Fibroblast of mammary gland (primary cell): ENCODE measurements at regions not wholly inside any gene's neighbourhood (a gene's known extent, or its start where the extent isn't known, plus 50 kb on each side); places are given as distances from the start of the nearest gene placed in this dataset.
"Not testable (repeated sequence)": the region's sequence is repeated elsewhere in the genome, so short reads cannot be mapped to it uniquely, and the experiment has no call there.

ENCODE experiments used
- DNase-seq: peaks from one replicate; pipeline ENCODE4 v3.0.0-alpha.2; 2010; ENCODE audit warnings: low read depth
- H3K4me3 ChIP-seq: 2 replicates; pipeline ENCODE4 v1.5.1; 2011; ENCODE audit warnings: low read depth, mild to moderate bottlenecking, low read length, moderate library complexity; ENCODE audit not compliant: control insufficient read depth
- TF ChIP-seq, protein P1 (sequence below): conservative IDR thresholded peaks from 2 replicates; pipeline ENCODE4 v1.5.1; 2011; ENCODE audit warnings: low read depth, low read length, inconsistent platforms; ENCODE audit not compliant: control insufficient read depth, insufficient read depth

DNA sequence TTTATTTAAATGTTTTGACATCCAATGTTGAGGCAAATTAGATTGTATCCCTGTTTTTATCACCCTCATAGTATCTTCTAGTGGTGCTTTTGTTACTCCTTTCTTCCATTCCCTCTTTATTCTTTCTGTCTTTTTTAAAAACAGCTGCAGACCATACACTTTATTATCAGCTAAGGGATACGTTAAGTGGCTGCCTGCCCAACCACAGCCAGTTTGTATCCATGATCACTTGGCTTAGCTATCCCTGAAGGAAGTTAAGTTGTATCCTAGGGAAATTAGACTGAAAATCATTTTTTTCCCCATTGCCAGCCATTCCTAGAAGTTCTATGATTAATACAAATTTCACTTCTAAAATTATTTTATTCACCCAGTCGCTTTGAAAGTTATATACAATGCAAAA is 1032.7 kb downstream of the NR2F1-AS1 start:
- DNase-seq, result peak; percentile 76
- no peak overlapping the region for H3K4me3 ChIP-seq
- TF ChIP-seq, protein P1, sequence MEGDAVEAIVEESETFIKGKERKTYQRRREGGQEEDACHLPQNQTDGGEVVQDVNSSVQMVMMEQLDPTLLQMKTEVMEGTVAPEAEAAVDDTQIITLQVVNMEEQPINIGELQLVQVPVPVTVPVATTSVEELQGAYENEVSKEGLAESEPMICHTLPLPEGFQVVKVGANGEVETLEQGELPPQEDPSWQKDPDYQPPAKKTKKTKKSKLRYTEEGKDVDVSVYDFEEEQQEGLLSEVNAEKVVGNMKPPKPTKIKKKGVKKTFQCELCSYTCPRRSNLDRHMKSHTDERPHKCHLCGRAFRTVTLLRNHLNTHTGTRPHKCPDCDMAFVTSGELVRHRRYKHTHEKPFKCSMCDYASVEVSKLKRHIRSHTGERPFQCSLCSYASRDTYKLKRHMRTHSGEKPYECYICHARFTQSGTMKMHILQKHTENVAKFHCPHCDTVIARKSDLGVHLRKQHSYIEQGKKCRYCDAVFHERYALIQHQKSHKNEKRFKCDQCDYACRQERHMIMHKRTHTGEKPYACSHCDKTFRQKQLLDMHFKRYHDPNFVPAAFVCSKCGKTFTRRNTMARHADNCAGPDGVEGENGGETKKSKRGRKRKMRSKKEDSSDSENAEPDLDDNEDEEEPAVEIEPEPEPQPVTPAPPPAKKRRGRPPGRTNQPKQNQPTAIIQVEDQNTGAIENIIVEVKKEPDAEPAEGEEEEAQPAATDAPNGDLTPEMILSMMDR, result no peak

DNA sequence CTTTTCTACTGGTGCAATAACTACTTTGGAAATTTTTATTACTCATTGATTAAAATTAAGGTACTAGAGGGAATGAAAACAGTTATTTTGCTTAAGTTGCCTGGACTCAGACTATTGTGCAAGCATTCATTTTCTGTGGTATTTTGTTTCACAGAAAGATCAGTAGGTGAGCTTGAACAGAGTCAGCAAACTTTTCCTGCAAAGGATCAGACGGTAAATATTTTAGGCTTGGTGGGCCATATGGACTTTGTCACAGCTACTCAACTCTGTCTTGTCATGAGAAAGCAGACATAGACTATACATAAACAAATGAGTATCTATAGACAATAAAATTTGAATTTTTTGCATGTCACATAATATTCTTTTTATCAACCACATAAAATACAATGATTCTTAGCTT is 1036.4 kb downstream of the NR2F1-AS1 start:
- peak; percentile 68 for DNase-seq
- TF ChIP-seq, protein P1, result no peak
- H3K4me3 ChIP-seq, result no peak overlapping the region

- no peak for DNase-seq
- no peak overlapping the region for H3K4me3 ChIP-seq
- TF ChIP-seq, protein P1, result no peak
These were observed 1037.0 kb downstream of the NR2F1-AS1 start for GRCh38 chr5:92544036-92544435.

- H3K4me3 ChIP-seq, result no peak overlapping the region
- TF ChIP-seq, protein P1, result no peak
- peak; percentile 50 for DNase-seq
These were observed 1037.8 kb downstream of the NR2F1-AS1 start for GRCh38 chr5:92543201-92543600.

GRCh38 chr5:92542017-92542416 is 1039.0 kb downstream of the NR2F1-AS1 start:
- DNase-seq, H3K4me3 ChIP-seq: not testable (repeated sequence)

DNA sequence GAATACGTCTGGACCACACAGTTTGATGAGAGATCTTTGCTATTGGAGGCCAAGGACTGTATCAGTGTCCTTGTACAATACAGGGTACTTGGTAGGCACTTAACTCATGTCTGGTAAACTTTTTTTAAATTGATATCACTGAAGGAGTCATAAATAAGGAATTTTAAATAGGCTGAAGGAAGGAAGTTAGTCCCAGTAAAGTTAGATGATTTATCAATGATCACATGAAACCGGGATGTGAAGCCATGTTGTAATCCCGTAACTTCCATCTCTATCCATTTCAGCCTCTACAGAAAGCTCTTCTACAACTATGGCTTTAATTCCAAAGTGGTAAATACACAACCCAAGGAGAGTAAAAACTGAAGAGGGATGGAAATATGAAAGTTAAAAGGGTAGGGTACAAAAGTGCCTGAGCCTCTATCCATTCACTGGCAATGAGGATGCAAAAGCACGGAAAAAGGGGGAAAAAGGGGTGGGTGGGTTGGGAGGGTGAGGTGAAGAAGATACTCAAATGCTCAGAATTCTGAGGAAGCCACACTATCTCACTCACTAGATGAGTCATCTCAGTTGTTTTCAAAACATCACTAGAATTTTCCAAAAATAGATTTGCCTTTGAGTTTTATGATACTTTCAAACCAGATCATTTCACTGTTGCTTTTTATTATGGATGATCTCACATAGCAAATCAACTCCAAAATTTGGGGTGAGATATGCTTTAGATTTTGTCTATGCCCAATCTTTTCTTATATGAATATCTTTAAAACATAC is 1053.5 kb downstream of the NR2F1-AS1 start:
- H3K4me3 ChIP-seq, result no peak overlapping the region
- TF ChIP-seq, protein P1, result no peak
- peak; percentile 73 for DNase-seq

- TF ChIP-seq, protein P1, result no peak
These were observed 1055.9 kb downstream of the NR2F1-AS1 start for GRCh38 chr5:92525131-92525530.

More at GRCh38 chr5:92525131-92525530, 1055.9 kb downstream of the NR2F1-AS1 start:
- no peak for DNase-seq
- H3K4me3 ChIP-seq, result no peak overlapping the region
